ENCODE measurements at regions not wholly inside any gene's neighbourhood (a gene's known extent, or its start where the extent isn't known, plus 50 kb on each side); places are given as distances from the start of the nearest gene placed in this dataset.

- TF ChIP-seq ZBTB49 (tag by site-specific recombination; IDR thresholded peaks at IDR 0.05; ENCODE audit: low read depth) (no peak), ZBTB17 (tag by site-specific recombination; IDR thresholded peaks at IDR 0.05) (peak; percentile 47), ZNF335 (tag by site-specific recombination; conservative IDR thresholded peaks at IDR 0.05) (peak; percentile 83), SCRT1 (tag by site-specific recombination; IDR thresholded peaks at IDR 0.05; ENCODE audit: borderline replicate concordance) (no peak), ZNF423 (tag by site-specific recombination; IDR thresholded peaks at IDR 0.05) (peak; percentile 78), ZNF10 (tag by site-specific recombination; IDR thresholded peaks at IDR 0.05) (no peak), ZIC2 (tag by site-specific recombination; IDR thresholded peaks at IDR 0.05) (peak; percentile 90), OSR2 (tag by site-specific recombination; IDR thresholded peaks at IDR 0.05) (peak; percentile 85), KLF10 (tag by site-specific recombination; IDR thresholded peaks at IDR 0.05) (0 out of 2 replicates have a peak, but pooled peaks have one; percentile 30), TRIM28 (IDR thresholded peaks at IDR 0.05; ENCODE audit: borderline replicate concordance, low read length) (peak; percentile 73)
Measured at GRCh38 chr21:35239811-35240219, 190.7 kb upstream of the RUNX1 start (continued).

- Histone ChIP-seq H3K4me1 (ENCODE audit: control insufficient read depth, insufficient read depth, low read length) (no peaks in the 10 kb centered on the region), H3K4me3 (ENCODE audit: low read depth, low read length) (no peak overlapping the region), H3K27ac (ENCODE audit: extremely low read depth, low read depth, low read length) (no peak overlapping the region), H3K9me3 (ENCODE audit: control insufficient read depth, insufficient read depth, low read depth, low read length) (no peaks in the 10 kb centered on the region), H3K36me3 (ENCODE audit: control insufficient read depth in 2 of 2, insufficient read depth in 1 of 2, low read length in 2 of 2) (no peaks in the 10 kb centered on the region)
- CTCF ChIA-PET, result no interaction called here
- no peak for TF ChIP-seq ZNF211 (tag by site-specific recombination; IDR thresholded peaks at IDR 0.05; ENCODE audit: low read depth)
- TF ChIP-seq ZSCAN16 (tag by site-specific recombination; IDR thresholded peaks at IDR 0.05), result no peak
- no peak for TF ChIP-seq WT1 (tag by site-specific recombination; IDR thresholded peaks at IDR 0.05)
- TF ChIP-seq ZNF501 (tag by site-specific recombination; IDR thresholded peaks at IDR 0.05), result no peak
- no peak for TF ChIP-seq HOXA7 (CRISPR knock-in tag; IDR thresholded peaks at IDR 0.05; ENCODE audit: borderline replicate concordance)
- no peak for TF ChIP-seq ZNF350 (tag by site-specific recombination; IDR thresholded peaks at IDR 0.05)
- POLR2A ChIA-PET, result no interaction called here
Measured at GRCh38 chr21:35238119-35238518, 189.0 kb upstream of the RUNX1 start.

GRCh38 chr21:35237287-35237686, 188.2 kb upstream of the RUNX1 start:
- ChIA-PET POLR2A (no interaction called here), CTCF (no interaction called here)
- Histone ChIP-seq H3K4me3 (ENCODE audit: low read depth, low read length) (no peak overlapping the region), H3K9me3 (ENCODE audit: control insufficient read depth, insufficient read depth, low read depth, low read length) (no peaks in the 10 kb centered on the region), H3K4me1 (ENCODE audit: control insufficient read depth, insufficient read depth, low read length) (no peaks in the 10 kb centered on the region), H3K36me3 (ENCODE audit: control insufficient read depth in 2 of 2, insufficient read depth in 1 of 2, low read length in 2 of 2) (no peaks in the 10 kb centered on the region), H3K27ac (ENCODE audit: extremely low read depth, low read depth, low read length) (no peak overlapping the region)
- TF ChIP-seq BCL6B (tag by site-specific recombination; IDR thresholded peaks at IDR 0.05), result no peak
- TF ChIP-seq ZNF423 (tag by site-specific recombination; IDR thresholded peaks at IDR 0.05), result no peak
- TF ChIP-seq ZNF239 (tag by site-specific recombination; IDR thresholded peaks at IDR 0.05), result no peak
- no peak for TF ChIP-seq SP3 (tag by site-specific recombination; IDR thresholded peaks at IDR 0.05)
- no peak for TF ChIP-seq ZNF19 (tag by site-specific recombination; IDR thresholded peaks at IDR 0.05; ENCODE audit: low read depth)
- TF ChIP-seq ZFHX2 (tag by site-specific recombination; conservative IDR thresholded peaks at IDR 0.05), result no peak
- no peak for TF ChIP-seq ZBTB21 (tag by site-specific recombination; IDR thresholded peaks at IDR 0.05)
- no peak for TF ChIP-seq ZNF660 (tag by site-specific recombination; IDR thresholded peaks at IDR 0.05)
- no peak for TF ChIP-seq ZNF140 (tag by site-specific recombination; IDR thresholded peaks at IDR 0.05)

All from HEK293 (cell line).